Caco-2 (cell line): ENCODE measurements at regions not wholly inside any gene's neighbourhood (a gene's known extent, or its start where the extent isn't known, plus 50 kb on each side); places are given as distances from the start of the nearest gene placed in this dataset.

Experiments used
- BruUV-seq: library from RNA; stranded (reverse); fragments of 400-500 nt; replicated peaks from 2 replicates; lab custom pipeline; 2021; lab: Mats Ljungman, UMichigan
- CTCF ChIA-PET: fragments of 300-600 bp; sonication (Branson Sonifier 250); formaldehyde crosslinking; loops from one replicate; lab custom pipeline; 2022; ENCODE audit warnings: antibody characterized with exemption; lab: Charles Lee
- POLR2A ChIA-PET: fragments of 300-600 bp; sonication (Branson Sonifier 250); formaldehyde crosslinking; loops from one replicate; lab custom pipeline; 2022; ENCODE audit warnings: antibody characterized with exemption; lab: Charles Lee
- DNase-seq, 2 experiments: peaks; one replicate each; pipeline versions ENCODE4 v3.0.0 to v3.0.0-alpha.2; 2020 to 2022
- H3K27me3 ChIP-seq: replicated peaks from 2 replicates; pipeline ENCODE4 v1.6.0; 2011; ENCODE audit warnings: low read length; ENCODE audit not compliant: control insufficient read depth, insufficient read depth
- H3K36me3 ChIP-seq: 2 replicates; pipeline ENCODE4 v1.5.1; 2011; ENCODE audit warnings: low read length; ENCODE audit not compliant: control insufficient read depth, insufficient read depth
- H3K4me1 ChIP-seq: fragments of 250-450 bp; sonication (Bioruptor Pico); 2 replicates; pipeline ENCODE4 v1.5.1; 2020; ENCODE audit warnings: mild to moderate bottlenecking
- H3K4me3 ChIP-seq: 2 replicates; pipeline ENCODE4 v1.5.1; 2011; ENCODE audit warnings: low read depth, mild to moderate bottlenecking, control low read depth, low read length
- H3K9me3 ChIP-seq: fragments of 250-450 bp; sonication (Bioruptor Pico); 2 replicates; pipeline ENCODE4 v1.5.1; 2020; ENCODE audit warnings: mild to moderate bottlenecking, moderate library complexity
- H3K27ac Mint-ChIP-seq: one replicate; pipeline ENCODE4 v1.8.0; 2022; ENCODE audit warnings: mixed read lengths; ENCODE audit not compliant: unreplicated experiment
- H3K27me3 Mint-ChIP-seq: one replicate; pipeline ENCODE4 v1.8.0; 2022; ENCODE audit warnings: mixed read lengths; ENCODE audit not compliant: insufficient read depth, unreplicated experiment
- H3K36me3 Mint-ChIP-seq: one replicate; pipeline ENCODE4 v1.8.0; 2022; ENCODE audit warnings: mild to moderate bottlenecking, mixed read lengths; ENCODE audit not compliant: insufficient read depth, unreplicated experiment
- H3K4me1 Mint-ChIP-seq: one replicate; pipeline ENCODE4 v1.8.0; 2022; ENCODE audit warnings: low read depth, mixed read lengths; ENCODE audit not compliant: unreplicated experiment
- H3K4me3 Mint-ChIP-seq: one replicate; pipeline ENCODE4 v1.8.0; 2022; ENCODE audit warnings: mild to moderate bottlenecking, moderate library complexity, mixed read lengths; ENCODE audit not compliant: unreplicated experiment
- H3K9me3 Mint-ChIP-seq: one replicate; pipeline ENCODE4 v1.8.0; 2022; ENCODE audit warnings: mixed read lengths; ENCODE audit not compliant: unreplicated experiment
- CTCF ChIP-seq, 2 experiments: fragments of 200-600 bp in 1 of 2; IDR thresholded peaks; 1 replicate in 1 of 2; 2 replicates in 1 of 2; pipeline versions ENCODE4 v1.5.1 to v1.8.0; 2011 to 2022; ENCODE audit warnings: antibody characterized with exemption in 1 of 2, control low read depth in 1 of 2, inconsistent platforms in 1 of 2, low read depth in 1 of 2, low read length in 1 of 2, mild to moderate bottlenecking in 1 of 2, moderate library complexity in 1 of 2; ENCODE audit not compliant: insufficient read depth in 1 of 2, severe bottlenecking in 1 of 2, unreplicated experiment in 1 of 2
- intact Hi-C: fragments of 100-400 bp; cut with micrococcal nuclease; formaldehyde crosslinking; loops from one replicate; pipeline ENCODE4 v1.10.0; 2022; ENCODE audit not compliant: unreplicated experiment

- H3K36me3 Mint-ChIP-seq, result no peaks in the 10 kb centered on the region
- no TSS peak for BruUV-seq
- no peaks in the 10 kb centered on the region for H3K4me1 Mint-ChIP-seq
- H3K27me3 ChIP-seq, result no peaks in the 10 kb centered on the region
- DNase-seq, result no peak
- intact Hi-C loops, result no loop called here
- no peak overlapping the region for H3K4me3 Mint-ChIP-seq
- no peaks in the 10 kb centered on the region for H3K9me3 ChIP-seq
- no peaks in the 10 kb centered on the region for H3K9me3 Mint-ChIP-seq
- POLR2A ChIA-PET, result no interaction called here
- no peak overlapping the region for H3K27ac Mint-ChIP-seq
- peaks cover 6% of the 10 kb centered on the region for H3K27me3 Mint-ChIP-seq
- no peaks in the 10 kb centered on the region for H3K36me3 ChIP-seq
- H3K4me1 ChIP-seq, result no peaks in the 10 kb centered on the region
- CTCF ChIA-PET, result no interaction called here
- no peak for TF ChIP-seq CTCF (IDR thresholded peaks at IDR 0.05; ENCODE audit: insufficient read depth in 1 of 2, low read depth in 1 of 2, low read length in 1 of 2, severe bottlenecking in 1 of 2, unreplicated experiment in 1 of 2)
- H3K4me3 ChIP-seq, result no peak overlapping the region
Observed at GRCh38 chr22:48630433-48630754, 1197.3 kb downstream of the BRD1 start.

GRCh38 chr22:48629631-48630432 is 1197.8 kb downstream of the BRD1 start:
- ChIA-PET CTCF (no interaction called here), POLR2A (no interaction called here)
- TF ChIP-seq CTCF (IDR thresholded peaks at IDR 0.05; ENCODE audit: insufficient read depth in 1 of 2, low read depth in 1 of 2, low read length in 1 of 2, severe bottlenecking in 1 of 2, unreplicated experiment in 1 of 2), result no peak
- Mint-ChIP-seq H3K36me3 (no peaks in the 10 kb centered on the region), H3K4me1 (no peaks in the 10 kb centered on the region), H3K4me3 (no peak overlapping the region), H3K27me3 (peaks cover 11% of the 10 kb centered on the region), H3K9me3 (no peaks in the 10 kb centered on the region), H3K27ac (no peak overlapping the region)
- intact Hi-C loops, result no loop called here
- BruUV-seq, result no TSS peak
- Histone ChIP-seq H3K4me1 (no peaks in the 10 kb centered on the region), H3K4me3 (no peak overlapping the region), H3K27me3 (no peaks in the 10 kb centered on the region), H3K9me3 (no peaks in the 10 kb centered on the region), H3K36me3 (no peaks in the 10 kb centered on the region)
- DNase-seq, result no peak

- Histone ChIP-seq H3K4me1 (no peaks in the 10 kb centered on the region), H3K36me3 (no peaks in the 10 kb centered on the region), H3K9me3 (no peaks in the 10 kb centered on the region), H3K4me3 (no peak overlapping the region), H3K27me3 (no peaks in the 10 kb centered on the region)
- Mint-ChIP-seq H3K9me3 (no peaks in the 10 kb centered on the region), H3K36me3 (no peaks in the 10 kb centered on the region), H3K27me3 (peaks cover 11% of the 10 kb centered on the region), H3K27ac (no peak overlapping the region), H3K4me1 (no peaks in the 10 kb centered on the region), H3K4me3 (no peak overlapping the region)
- ChIA-PET CTCF (no interaction called here), POLR2A (no interaction called here)
- DNase-seq, result no peak
- intact Hi-C loops, result no loop called here
- TF ChIP-seq CTCF (IDR thresholded peaks at IDR 0.05; ENCODE audit: insufficient read depth in 1 of 2, low read depth in 1 of 2, low read length in 1 of 2, severe bottlenecking in 1 of 2, unreplicated experiment in 1 of 2), result no peak
- no TSS peak for BruUV-seq
Observed at GRCh38 chr22:48628891-48629543, 1198.7 kb downstream of the BRD1 start.
